GM12864 (cell line): ENCODE measurements at regions not wholly inside any gene's neighbourhood (a gene's known extent, or its start where the extent isn't known, plus 50 kb on each side); places are given as distances from the start of the nearest gene placed in this dataset.

Experiments used
- DNase-seq: peaks from one replicate; pipeline ENCODE4 v3.0.0-alpha.2; 2011; ENCODE audit warnings: low read depth
- H3K4me3 ChIP-seq: 2 replicates; pipeline ENCODE4 v1.5.1; 2011; ENCODE audit warnings: mild to moderate bottlenecking, low read depth, low read length, control low read depth
- CTCF ChIP-seq: IDR thresholded peaks from 2 replicates; pipeline ENCODE4 v1.5.1; 2011; ENCODE audit warnings: low read depth, mild to moderate bottlenecking, moderate library complexity, low read length, control low read depth, inconsistent platforms; ENCODE audit errors: missing control alignments

GRCh38 chr7:22664988-22665798, 61.8 kb upstream of the IL6 start:
- TF ChIP-seq CTCF, result no peak
- no peak overlapping the region for H3K4me3 ChIP-seq
- DNase-seq, result no peak

DNA sequence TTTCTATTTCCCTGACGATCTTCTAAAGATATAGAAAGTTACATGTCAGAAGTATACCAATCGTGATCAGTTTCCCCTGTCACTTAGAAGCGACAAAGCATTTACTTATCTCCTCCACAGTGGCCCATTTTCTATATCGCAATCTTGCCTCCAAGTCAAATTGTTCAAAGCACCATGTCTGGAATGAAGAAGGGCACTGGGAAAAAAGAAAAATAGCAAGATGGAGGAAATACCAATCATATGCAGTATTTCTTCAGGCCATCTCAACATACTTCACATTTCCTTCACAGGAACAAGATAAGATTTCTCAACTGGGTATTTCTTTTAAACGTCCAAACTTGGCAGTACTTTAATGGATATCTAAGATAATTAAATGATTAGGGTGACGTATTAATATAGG, 63.3 kb upstream of the IL6 start:
- TF ChIP-seq CTCF, result no peak
- no peak for DNase-seq

DNA sequence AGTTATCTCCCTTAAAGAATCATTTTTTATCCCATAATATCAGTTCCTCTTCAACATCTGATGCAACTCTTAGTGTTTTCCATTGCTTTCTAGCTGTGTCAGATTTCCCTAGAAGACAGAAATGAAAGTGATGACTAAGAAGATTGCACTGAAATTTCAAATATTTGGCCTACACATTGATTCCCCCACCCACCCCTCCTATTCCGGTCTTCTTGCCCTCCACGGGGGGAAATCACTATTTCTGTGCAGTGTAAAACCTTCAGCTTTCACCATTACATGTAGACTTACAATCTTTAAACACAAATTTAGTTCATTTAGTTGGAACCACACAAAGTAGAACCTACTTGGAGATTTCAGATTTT, 63.7 kb upstream of the IL6 start:
- no peak for TF ChIP-seq CTCF
- no peak for DNase-seq
- no peak overlapping the region for H3K4me3 ChIP-seq

More for the DNA sequence above, 63.3 kb upstream of the IL6 start:
- no peak overlapping the region for H3K4me3 ChIP-seq

GRCh38 chr7:22662556-22663356, 64.2 kb upstream of the IL6 start:
- no peak overlapping the region for H3K4me3 ChIP-seq
- DNase-seq, result no peak
- TF ChIP-seq CTCF, result no peak

- no peak overlapping the region for H3K4me3 ChIP-seq
- no peak for TF ChIP-seq CTCF
- no peak for DNase-seq
These were observed 65.0 kb upstream of the IL6 start for GRCh38 chr7:22662036-22662435.

DNA sequence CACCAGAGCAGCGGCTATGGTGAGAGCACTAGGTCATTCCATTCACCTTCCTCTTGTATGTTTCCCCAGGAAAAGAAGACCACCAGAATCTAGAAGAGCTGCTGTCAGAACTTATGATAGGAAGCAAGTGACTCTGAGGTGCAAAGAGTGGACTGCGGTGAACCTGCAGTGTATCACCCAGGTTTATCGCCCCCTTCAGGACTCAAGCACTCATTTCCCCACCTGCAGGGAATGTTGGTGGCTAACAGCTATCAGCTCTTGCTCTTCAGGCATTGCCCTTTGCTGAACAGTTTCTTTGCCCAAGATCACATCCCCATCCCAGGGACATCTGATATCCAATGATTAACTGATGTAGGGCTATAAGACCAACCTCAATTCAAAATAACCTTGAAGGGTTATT, 66.3 kb upstream of the IL6 start:
- TF ChIP-seq CTCF, result peak; percentile 59
- DNase-seq, result no peak

More for the DNA sequence above, 66.3 kb upstream of the IL6 start:
- H3K4me3 ChIP-seq, result no peak overlapping the region
